HEK293T (cell line): ENCODE measurements at regions not wholly inside any gene's neighbourhood (a gene's known extent, or its start where the extent isn't known, plus 50 kb on each side); places are given as distances from the start of the nearest gene placed in this dataset.
A peak's percentile ranks its signal among the peaks of the same experiment; 100 is the strongest.

Source experiments
- CTCF ChIA-PET: fragments of 350-600 bp; formaldehyde crosslinking; extraction: SDS; loops from one replicate; lab custom pipeline; 2021; ENCODE audit warnings: antibody characterized with exemption, inconsistent platforms; lab: Yijun Ruan, JAX
- POLR2A ChIA-PET: fragments of 350-600 bp; formaldehyde crosslinking; extraction: SDS; loops from one replicate; lab custom pipeline; 2020; ENCODE audit warnings: antibody characterized with exemption, inconsistent platforms; lab: Yijun Ruan, JAX
- DNase-seq: peaks from one replicate; pipeline ENCODE4 v3.0.0; 2012; ENCODE audit warnings: mixed read lengths; ENCODE audit errors: extremely low spot score
- ARNT ChIP-seq: fragments of 450-650 bp; IDR thresholded peaks from 2 replicates; pipeline ENCODE4 v1.6.1; 2017; ENCODE audit warnings: mild to moderate bottlenecking
- BHLHE40 ChIP-seq: fragments of 450-650 bp; IDR thresholded peaks from 2 replicates; pipeline ENCODE4 v1.6.1; 2016; ENCODE audit warnings: mild to moderate bottlenecking, moderate library complexity, borderline replicate concordance
- CTBP1 ChIP-seq: fragments of 450-650 bp; IDR thresholded peaks from 2 replicates; pipeline ENCODE4 v1.6.1; 2016; ENCODE audit warnings: borderline replicate concordance
- ELF4 ChIP-seq: fragments of 450-650 bp; IDR thresholded peaks from 2 replicates; pipeline ENCODE4 v1.6.1; 2017; ENCODE audit warnings: antibody characterized with exemption
- FOXA1 ChIP-seq: fragments of 450-650 bp; IDR thresholded peaks from 2 replicates; pipeline ENCODE4 v1.6.1; 2016; ENCODE audit warnings: mild to moderate bottlenecking
- FOXK2 ChIP-seq: fragments of 450-650 bp; IDR thresholded peaks from 2 replicates; pipeline ENCODE4 v1.6.1; 2016; ENCODE audit warnings: mild to moderate bottlenecking
- FOXM1 ChIP-seq: fragments of 450-650 bp; IDR thresholded peaks from 2 replicates; pipeline ENCODE4 v1.6.1; 2017; ENCODE audit warnings: mild to moderate bottlenecking, borderline replicate concordance
- HDGF ChIP-seq: fragments of 450-650 bp; IDR thresholded peaks from 2 replicates; pipeline ENCODE4 v1.6.1; 2017; ENCODE audit warnings: antibody characterized with exemption, borderline replicate concordance
- L3MBTL2 ChIP-seq: fragments of 450-650 bp; conservative IDR thresholded peaks from 2 replicates; pipeline ENCODE4 v1.6.1; 2016; ENCODE audit warnings: mild to moderate bottlenecking
- LEF1 ChIP-seq: fragments of 450-650 bp; IDR thresholded peaks from 2 replicates; pipeline ENCODE4 v1.6.1; 2017; ENCODE audit warnings: mild to moderate bottlenecking, borderline replicate concordance
- NFRKB ChIP-seq: fragments of 450-650 bp; IDR thresholded peaks from 2 replicates; pipeline ENCODE4 v1.6.1; 2016; ENCODE audit warnings: mild to moderate bottlenecking, moderate library complexity
- PKNOX1 ChIP-seq: fragments of 450-650 bp; IDR thresholded peaks from 2 replicates; pipeline ENCODE4 v1.6.1; 2016
- SP1 ChIP-seq: fragments of 450-650 bp; IDR thresholded peaks from 2 replicates; pipeline ENCODE4 v1.6.1; 2017
- SUZ12 ChIP-seq: fragments of 450-650 bp; IDR thresholded peaks from 2 replicates; pipeline ENCODE4 v1.6.1; 2016; ENCODE audit warnings: mild to moderate bottlenecking
- TARDBP ChIP-seq: fragments of 450-650 bp; IDR thresholded peaks from 2 replicates; pipeline ENCODE4 v1.6.1; 2016
- ZNF384 ChIP-seq: fragments of 450-650 bp; IDR thresholded peaks from 2 replicates; pipeline ENCODE4 v1.6.1; 2016

GRCh38 chr13:67416047-67416925, 186.2 kb upstream of the PCDH9 start:
- DNase-seq = peak; percentile 96
- TF ChIP-seq FOXM1 = peak; percentile 8; the same call in 1 of the 2 replicates
- no peak for TF ChIP-seq SUZ12
- ChIA-PET POLR2A (no interaction called here), CTCF (interaction anchor here (0.5 to 2.2 kb wide), 27 partner anchors 10 to 634 kb away, joined by 3 to 14 read pairs (median 4); no protein-coding TSS in a partner anchor)

GRCh38 chr13:67410645-67411044, 180.5 kb upstream of the PCDH9 start:
- TF ChIP-seq FOXA1 (no peak), LEF1 (no peak)
- ChIA-PET CTCF (no interaction called here), POLR2A (no interaction called here)
- DNase-seq = no peak

GRCh38 chr13:67408798-67409197, 178.7 kb upstream of the PCDH9 start:
- CTCF ChIA-PET = interaction anchor here (0.6 kb wide), 1 partner anchor 22 kb away, joined by 3 read pairs; no protein-coding TSS in a partner anchor
- TF ChIP-seq ZNF384 = no peak
- no peak for TF ChIP-seq ARNT
- TF ChIP-seq BHLHE40 = no peak
- TF ChIP-seq TARDBP = no peak
- TF ChIP-seq ELF4 = no peak
- TF ChIP-seq SP1 = no peak
- TF ChIP-seq LEF1 = no peak
- no peak for TF ChIP-seq CTBP1
- no peak for TF ChIP-seq PKNOX1
- no peak for TF ChIP-seq HDGF
- TF ChIP-seq SUZ12 = no peak
- no peak for TF ChIP-seq FOXM1
- no peak for TF ChIP-seq NFRKB
- no peak for TF ChIP-seq FOXK2
- TF ChIP-seq L3MBTL2 = no peak
- TF ChIP-seq FOXA1 = no peak
- no peak for DNase-seq
- POLR2A ChIA-PET = no interaction called here

- no peak for TF ChIP-seq HDGF
- no peak for TF ChIP-seq CTBP1
- no peak for TF ChIP-seq ARNT
- TF ChIP-seq FOXA1 = no peak
- no peak for TF ChIP-seq PKNOX1
- POLR2A ChIA-PET = no interaction called here
- no peak for DNase-seq
- CTCF ChIA-PET = interaction anchor here (1.3 kb wide), 1 partner anchor 14 kb away, joined by 4 read pairs; no protein-coding TSS in a partner anchor
These were observed 172.4 kb upstream of the PCDH9 start for GRCh38 chr13:67402546-67402945.

GRCh38 chr13:67395577-67395976, 165.4 kb upstream of the PCDH9 start:
- TF ChIP-seq PKNOX1 (no peak), FOXA1 (no peak), HDGF (no peak), NFRKB (no peak), L3MBTL2 (no peak), ELF4 (no peak), BHLHE40 (no peak), SUZ12 (no peak), TARDBP (no peak), ZNF384 (no peak), CTBP1 (no peak), FOXM1 (no peak), FOXK2 (no peak), SP1 (no peak)
- DNase-seq = no peak
- CTCF ChIA-PET = no interaction called here
- POLR2A ChIA-PET = no interaction called here

GRCh38 chr13:67392014-67392413, 161.9 kb upstream of the PCDH9 start:
- ChIA-PET CTCF (interaction anchor here (0.6 to 1.0 kb wide), 2 partner anchors 24 to 325 kb away, joined by 3 to 4 read pairs; no protein-coding TSS in a partner anchor), POLR2A (no interaction called here)
- TF ChIP-seq NFRKB (no peak), PKNOX1 (no peak), BHLHE40 (no peak), ELF4 (no peak), ARNT (no peak), FOXK2 (no peak), SP1 (no peak), ZNF384 (no peak), LEF1 (no peak), CTBP1 (no peak), TARDBP (no peak), FOXM1 (no peak), HDGF (no peak), SUZ12 (no peak), FOXA1 (no peak), L3MBTL2 (no peak)
- DNase-seq = no peak
